H9 (cell line): ENCODE measurements at regions not wholly inside any gene's neighbourhood (a gene's known extent, or its start where the extent isn't known, plus 50 kb on each side); places are given as distances from the start of the nearest gene placed in this dataset.

ENCODE experiments used
- DNase-seq: peaks from one replicate; pipeline ENCODE4 v3.0.0-alpha.2; 2017
- H2AFZ ChIP-seq: one replicate; pipeline ENCODE4 v1.6.1; 2013; ENCODE audit warnings: mild to moderate bottlenecking, low read length, control low read depth, moderate library complexity
- H2AK5ac ChIP-seq: 2 replicates; pipeline ENCODE4 v1.6.1; 2013; ENCODE audit warnings: low read length, control low read depth, mixed read lengths; ENCODE audit not compliant: insufficient read length
- H2BK120ac ChIP-seq: one replicate; pipeline ENCODE4 v1.6.1; 2013; ENCODE audit warnings: low read depth, mild to moderate bottlenecking, low read length, control low read depth, inconsistent platforms; ENCODE audit not compliant: poor library complexity, severe bottlenecking
- H2BK12ac ChIP-seq: 2 replicates; pipeline ENCODE4 v1.6.1; 2013; ENCODE audit warnings: low read length, control low read depth, mixed read lengths, low read depth; ENCODE audit not compliant: insufficient read length
- H2BK15ac ChIP-seq: 2 replicates; pipeline ENCODE4 v1.6.1; 2013; ENCODE audit warnings: low read depth, low read length, control low read depth
- H2BK20ac ChIP-seq: one replicate; pipeline ENCODE4 v1.6.1; 2013; ENCODE audit warnings: low read depth, mild to moderate bottlenecking, low read length, control low read depth, inconsistent platforms; ENCODE audit not compliant: poor library complexity, severe bottlenecking
- H2BK5ac ChIP-seq: 2 replicates; pipeline ENCODE4 v1.6.1; 2013; ENCODE audit warnings: low read length, control low read depth, mixed read lengths; ENCODE audit not compliant: insufficient read length
- H3K14ac ChIP-seq: 2 replicates; pipeline ENCODE4 v1.6.1; 2013; ENCODE audit warnings: low read length, control low read depth; ENCODE audit not compliant: insufficient read depth
- H3K18ac ChIP-seq: 2 replicates; pipeline ENCODE4 v1.6.1; 2013; ENCODE audit warnings: low read depth, mild to moderate bottlenecking, mixed read lengths, low read length, control low read depth; ENCODE audit not compliant: insufficient read length
- H3K23ac ChIP-seq: 2 replicates; pipeline ENCODE4 v1.6.1; 2013; ENCODE audit warnings: low read length, control low read depth, mixed read lengths, low read depth; ENCODE audit not compliant: insufficient read length
- H3K23me2 ChIP-seq: 2 replicates; pipeline ENCODE4 v1.6.1; 2013; ENCODE audit warnings: low read depth, mild to moderate bottlenecking, mixed read lengths, low read length, control low read depth; ENCODE audit not compliant: insufficient read length, poor library complexity, severe bottlenecking
- H3K27ac ChIP-seq: 2 replicates; pipeline ENCODE4 v1.5.1; 2013; ENCODE audit warnings: low read length, control low read depth, mixed read lengths, low read depth; ENCODE audit not compliant: insufficient read length
- H3K27me3 ChIP-seq: 2 replicates; pipeline ENCODE4 v1.6.1; 2013; ENCODE audit warnings: low read length, control low read depth, inconsistent platforms; ENCODE audit not compliant: insufficient read depth
- H3K4ac ChIP-seq: 2 replicates; pipeline ENCODE4 v1.6.1; 2013; ENCODE audit warnings: low read depth, mild to moderate bottlenecking, control low read depth, inconsistent platforms, low read length, moderate library complexity
- H3K4me1 ChIP-seq: 2 replicates; pipeline ENCODE4 v1.6.1; 2013; ENCODE audit warnings: low read length, control low read depth, inconsistent platforms; ENCODE audit not compliant: insufficient read depth
- H3K4me2 ChIP-seq: 2 replicates; pipeline ENCODE4 v1.6.1; 2013; ENCODE audit warnings: low read length, control low read depth, mixed read lengths; ENCODE audit not compliant: insufficient read length, insufficient read depth
- H3K56ac ChIP-seq: 2 replicates; pipeline ENCODE4 v1.6.1; 2013; ENCODE audit warnings: low read depth, mild to moderate bottlenecking, mixed read lengths, low read length, control low read depth; ENCODE audit not compliant: insufficient read length
- H3K79me1 ChIP-seq: 2 replicates; pipeline ENCODE4 v1.6.1; 2013; ENCODE audit warnings: low read depth, mild to moderate bottlenecking, moderate library complexity, low read length, control low read depth, inconsistent platforms; ENCODE audit not compliant: insufficient read depth, poor library complexity, severe bottlenecking
- H3K79me2 ChIP-seq: 2 replicates; pipeline ENCODE4 v1.6.1; 2013; ENCODE audit warnings: low read length, control low read depth, inconsistent platforms; ENCODE audit not compliant: insufficient read depth
- H3K9ac ChIP-seq: 2 replicates; pipeline ENCODE4 v1.6.1; 2013; ENCODE audit warnings: low read length, control low read depth, mixed read lengths; ENCODE audit not compliant: insufficient read length; ENCODE audit errors: extremely low read depth
- H3K9me3 ChIP-seq: one replicate; pipeline ENCODE4 v1.6.1; 2013; ENCODE audit warnings: low read depth, low read length, inconsistent platforms; ENCODE audit not compliant: control insufficient read depth
- H3T11ph ChIP-seq: one replicate; pipeline ENCODE4 v1.6.1; 2013; ENCODE audit warnings: mild to moderate bottlenecking, low read length, control low read depth, inconsistent platforms
- H4K20me1 ChIP-seq: one replicate; pipeline ENCODE4 v1.6.1; 2013; ENCODE audit not compliant: control insufficient read depth, insufficient read length, insufficient read depth
- H4K5ac ChIP-seq: 2 replicates; pipeline ENCODE4 v1.6.1; 2013; ENCODE audit warnings: low read depth, mild to moderate bottlenecking, mixed read lengths, low read length, control low read depth; ENCODE audit not compliant: insufficient read length
- H4K8ac ChIP-seq: replicated peaks from 2 replicates; pipeline ENCODE4 v1.6.1; 2013; ENCODE audit warnings: low read length, control low read depth, mixed read lengths, low read depth; ENCODE audit not compliant: insufficient read length
- H4K91ac ChIP-seq: 2 replicates; pipeline ENCODE4 v1.6.1; 2013; ENCODE audit warnings: low read depth, mild to moderate bottlenecking, moderate library complexity, mixed read lengths, low read length, control low read depth; ENCODE audit not compliant: insufficient read length
- H3K27ac Mint-ChIP-seq, 3 experiments: 2 replicates in 2 of 3; 3 replicates in 1 of 3; pipeline ENCODE4 v1.8.0; 2020 to 2021; ENCODE audit warnings: mixed read lengths in 3 of 3, mild to moderate bottlenecking in 1 of 3, moderate library complexity in 1 of 3
- H3K27me3 Mint-ChIP-seq: 2 replicates; pipeline ENCODE4 v1.8.0; 2021; ENCODE audit warnings: low read depth, mild to moderate bottlenecking, moderate library complexity, mixed read lengths
- H3K36me3 Mint-ChIP-seq, 3 experiments: 2 replicates in 2 of 3; 3 replicates in 1 of 3; pipeline ENCODE4 v1.8.0; 2020 to 2021; ENCODE audit warnings: low read depth in 3 of 3, mixed read lengths in 3 of 3; ENCODE audit not compliant: insufficient read depth in 1 of 3
- H3K4me1 Mint-ChIP-seq, 2 experiments: 2 replicates each; pipeline ENCODE4 v1.8.0; 2020; ENCODE audit warnings: mixed read lengths in 2 of 2
- H3K4me3 Mint-ChIP-seq, 2 experiments: 2 replicates in 1 of 2; 3 replicates in 1 of 2; pipeline ENCODE4 v1.8.0; 2020 to 2021; ENCODE audit warnings: mild to moderate bottlenecking in 2 of 2, mixed read lengths in 2 of 2, moderate library complexity in 1 of 2
- H3K9me3 Mint-ChIP-seq, 2 experiments: 2 replicates in 1 of 2; 3 replicates in 1 of 2; pipeline ENCODE4 v1.8.0; 2020; ENCODE audit warnings: mild to moderate bottlenecking in 2 of 2, mixed read lengths in 2 of 2, moderate library complexity in 1 of 2
- WGBS: extraction: QIAGEN DNeasy Blood & Tissue Kit; methylation state at CpG from one replicate; pipeline ENCODE4 v1.1.7; 2013; ENCODE audit warnings: missing lambda C conversion rate, low lambda C conversion rate, mixed read lengths; ENCODE audit not compliant: insufficient read length; ENCODE audit errors: extremely low coverage; 5-methylcytosine and 5-hydroxymethylcytosine counted together
- TF ChIP-seq, protein P1 (sequence below): fragments of 200-600 bp; sonication (generic); conservative IDR thresholded peaks from 3 replicates; pipeline ENCODE4 v1.8.0; 2021; ENCODE audit warnings: antibody characterized with exemption, mild to moderate bottlenecking

DNA sequence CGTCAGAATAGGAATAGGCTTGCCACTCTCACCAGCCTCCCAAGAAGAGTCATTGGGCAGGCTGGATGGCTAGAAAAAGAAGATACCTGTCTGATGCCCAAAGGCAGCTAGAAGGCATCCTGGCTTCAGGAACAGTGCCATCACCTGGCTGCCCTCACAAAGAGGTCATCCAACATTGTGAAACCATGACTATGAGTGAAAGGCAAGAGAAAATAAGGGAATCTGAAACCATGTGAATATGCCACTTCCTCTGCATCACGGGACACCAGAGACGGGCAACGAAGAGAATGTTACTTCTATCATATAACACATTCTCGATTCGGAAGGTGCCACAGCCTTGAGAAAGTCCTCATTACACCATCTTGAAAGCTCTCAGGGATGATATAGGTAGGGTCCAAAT lies 182.0 kb downstream of the DAD1 start:
- Histone ChIP-seq H3K79me2 (no peaks in the 10 kb centered on the region), H2AK5ac (no peak overlapping the region), H3K9me3 (no peaks in the 10 kb centered on the region), H2BK12ac (no peak overlapping the region), H4K91ac (no peak overlapping the region), H4K5ac (no peak overlapping the region), H3T11ph (no peak overlapping the region), H2BK120ac (no peak overlapping the region), H3K23ac (no peak overlapping the region), H2BK5ac (no peak overlapping the region), H3K27ac (no peak overlapping the region), H4K20me1 (no peaks in the 10 kb centered on the region), H3K4me2 (no peak overlapping the region), H3K79me1 (no peaks in the 10 kb centered on the region), H3K14ac (no peak overlapping the region), H3K9ac (no peak overlapping the region), H3K23me2 (no peaks in the 10 kb centered on the region), H2BK15ac (no peak overlapping the region), H3K27me3 (no peaks in the 10 kb centered on the region), H3K18ac (no peak overlapping the region), H2BK20ac (no peak overlapping the region), H3K4ac (no peak overlapping the region), H4K8ac (no peak overlapping the region), H2AFZ (no peak overlapping the region), H3K4me1 (no peaks in the 10 kb centered on the region), H3K56ac (no peak overlapping the region)
- WGBS: no CpG with 5 or more reads among the region's 6 CpGs
- TF ChIP-seq, protein P1, sequence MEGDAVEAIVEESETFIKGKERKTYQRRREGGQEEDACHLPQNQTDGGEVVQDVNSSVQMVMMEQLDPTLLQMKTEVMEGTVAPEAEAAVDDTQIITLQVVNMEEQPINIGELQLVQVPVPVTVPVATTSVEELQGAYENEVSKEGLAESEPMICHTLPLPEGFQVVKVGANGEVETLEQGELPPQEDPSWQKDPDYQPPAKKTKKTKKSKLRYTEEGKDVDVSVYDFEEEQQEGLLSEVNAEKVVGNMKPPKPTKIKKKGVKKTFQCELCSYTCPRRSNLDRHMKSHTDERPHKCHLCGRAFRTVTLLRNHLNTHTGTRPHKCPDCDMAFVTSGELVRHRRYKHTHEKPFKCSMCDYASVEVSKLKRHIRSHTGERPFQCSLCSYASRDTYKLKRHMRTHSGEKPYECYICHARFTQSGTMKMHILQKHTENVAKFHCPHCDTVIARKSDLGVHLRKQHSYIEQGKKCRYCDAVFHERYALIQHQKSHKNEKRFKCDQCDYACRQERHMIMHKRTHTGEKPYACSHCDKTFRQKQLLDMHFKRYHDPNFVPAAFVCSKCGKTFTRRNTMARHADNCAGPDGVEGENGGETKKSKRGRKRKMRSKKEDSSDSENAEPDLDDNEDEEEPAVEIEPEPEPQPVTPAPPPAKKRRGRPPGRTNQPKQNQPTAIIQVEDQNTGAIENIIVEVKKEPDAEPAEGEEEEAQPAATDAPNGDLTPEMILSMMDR: no peak
- Mint-ChIP-seq H3K27ac (no peak overlapping the region), H3K27me3 (no peaks in the 10 kb centered on the region; the same call in 1 of the 2 replicates), H3K4me1 (no peaks in the 10 kb centered on the region), H3K9me3 (no peaks in the 10 kb centered on the region), H3K36me3 (no peaks in the 10 kb centered on the region), H3K4me3 (no peak overlapping the region)
- DNase-seq: no peak
